Motor neuron (in vitro differentiated cells): ENCODE measurements at regions not wholly inside any gene's neighbourhood (a gene's known extent, or its start where the extent isn't known, plus 50 kb on each side); places are given as distances from the start of the nearest gene placed in this dataset.
"Not testable (repeated sequence)": the region's sequence is repeated elsewhere in the genome, so short reads cannot be mapped to it uniquely, and the experiment has no call there.

Experiments
- ATAC-seq, 8 experiments: fragments of 200-7000 bp; cut with Tn5 transposase; replicated peaks in 6 of 8; 2 replicates each; pipeline ENCODE4 v1.8.0; 2021; ENCODE audit warnings: mild to moderate bottlenecking in 8 of 8, moderate library complexity in 8 of 8
- H3K27ac ChIP-seq, 2 donors: fragments of 250-450 bp; sonication (Bioruptor Pico); 2 replicates each; pipeline ENCODE4 v1.9.0; 2021; ENCODE audit warnings: antibody characterized with exemption in 2 of 2, mild to moderate bottlenecking in 2 of 2, moderate library complexity in 1 of 2
- H3K4me1 ChIP-seq, 2 donors: fragments of 250-450 bp; sonication (Bioruptor Pico); replicated peaks in 1 of 2; 2 replicates each; pipeline ENCODE4 v1.6.1; 2021; ENCODE audit warnings: antibody characterized with exemption in 2 of 2, mild to moderate bottlenecking in 2 of 2, moderate library complexity in 1 of 2
- H3K4me3 ChIP-seq, 5 donors: fragments of 250-450 bp; sonication (Bioruptor Pico); 2 replicates each; pipeline ENCODE4 v1.9.0; 2021; ENCODE audit warnings: antibody characterized with exemption in 5 of 5, mild to moderate bottlenecking in 5 of 5, moderate library complexity in 4 of 5
- WGBS, 10 experiments: fragments of 450-650 bp; shearing (Covaris generic); methylation state at CpG; one replicate each; pipeline ENCODE4 v1.0.0; 2022; 5-methylcytosine and 5-hydroxymethylcytosine counted together
- in situ Hi-C, 9 experiments: fragments of 400-800 bp; cut with MboI; loops; one replicate each; pipeline ENCODE4 v1.15.0; 2021; ENCODE audit warnings: low sequenced_read_pairs in 9 of 9, low pct_unique_long_range_greater_than_20kb in 2 of 9; ENCODE audit not compliant: unreplicated experiment in 9 of 9

DNA sequence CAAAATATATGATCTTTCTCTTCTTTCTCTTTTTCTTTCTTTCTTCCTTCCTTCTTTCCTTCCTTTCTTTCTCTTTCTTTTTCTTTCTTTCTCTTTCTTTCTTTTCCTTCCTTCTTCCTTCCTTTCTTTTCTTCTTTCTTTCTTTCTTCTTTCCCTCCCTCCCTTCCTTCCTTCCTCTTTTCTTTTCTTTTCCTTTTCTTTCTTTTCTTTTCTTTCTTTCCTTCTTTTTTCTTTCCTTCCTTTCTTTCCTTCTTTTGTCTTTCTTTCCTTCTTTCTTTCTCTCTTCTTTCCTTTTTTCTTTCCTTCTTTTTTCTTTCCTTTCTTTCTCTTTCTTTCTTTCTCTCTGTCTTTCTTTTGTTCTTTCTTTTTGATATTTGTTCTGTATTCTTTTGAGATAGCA is 1356.0 kb upstream of the SEL1L start:
- Histone ChIP-seq H3K27ac (no peak overlapping the region), H3K4me3 (no peak overlapping the region), H3K4me1 (no peaks in the 10 kb centered on the region)
- in situ Hi-C loops, result no loop called here
- ATAC-seq, result no peak

- H3K4me3 ChIP-seq, result no peak overlapping the region
- ATAC-seq, result no peak
- WGBS, 10 experiments, result 0 to 86% (median 10%) methylated on average over 1 of the region's 1 CpG; no CpG with 5 or more reads in 4 of the 10 experiments
- H3K27ac ChIP-seq, result no peak overlapping the region
- in situ Hi-C loops, result no loop called here
- H3K4me1 ChIP-seq, result peaks cover 0 to 6% of the 10 kb centered on the region in 2 donors
Observed at GRCh38 chr14:82896476-82896875, 1362.8 kb upstream of the SEL1L start.

GRCh38 chr14:82897469-82898308 is 1364.0 kb upstream of the SEL1L start:
- WGBS, 10 experiments, result 0 to 100% (median 35%) methylated on average over 1 to 4 of the region's 4 CpGs
- in situ Hi-C loops, result no loop called here
- Histone ChIP-seq H3K4me3 (no peak overlapping the region), H3K4me1 (peaks cover 0 to 6% of the 10 kb centered on the region in 2 donors), H3K27ac (no peak overlapping the region)
- ATAC-seq, result peak in 3 of 8 experiments; percentile 52 to 86 (median 65)

DNA sequence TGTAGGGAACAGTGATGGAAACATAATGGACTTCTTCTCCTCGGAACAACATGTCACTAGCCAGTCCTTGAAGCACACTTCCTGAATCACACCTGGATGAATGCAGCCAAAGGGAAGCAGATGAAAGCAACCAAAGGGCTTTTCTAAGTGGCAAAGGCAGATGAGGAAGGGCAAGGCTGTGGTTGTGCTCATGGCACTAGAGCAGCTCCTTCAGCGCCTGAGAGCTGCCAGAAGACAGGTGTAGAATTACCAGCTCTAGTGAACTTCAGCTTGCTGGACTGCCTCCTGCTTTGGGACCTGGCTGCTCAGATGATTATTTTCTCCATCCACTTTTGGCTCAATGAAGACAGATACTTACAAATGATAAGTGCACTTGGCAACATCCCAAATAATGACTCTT is 1372.1 kb upstream of the SEL1L start:
- H3K27ac ChIP-seq, result no peak overlapping the region
- in situ Hi-C loops, result no loop called here
- ATAC-seq, result no peak
- 0 to 100% (median 65%) methylated on average over 1 to 2 of the region's 2 CpGs; no CpG with 5 or more reads in 4 of the 10 experiments for WGBS, 10 experiments
- no peaks in the 10 kb centered on the region for H3K4me1 ChIP-seq
- H3K4me3 ChIP-seq, result no peak overlapping the region

DNA sequence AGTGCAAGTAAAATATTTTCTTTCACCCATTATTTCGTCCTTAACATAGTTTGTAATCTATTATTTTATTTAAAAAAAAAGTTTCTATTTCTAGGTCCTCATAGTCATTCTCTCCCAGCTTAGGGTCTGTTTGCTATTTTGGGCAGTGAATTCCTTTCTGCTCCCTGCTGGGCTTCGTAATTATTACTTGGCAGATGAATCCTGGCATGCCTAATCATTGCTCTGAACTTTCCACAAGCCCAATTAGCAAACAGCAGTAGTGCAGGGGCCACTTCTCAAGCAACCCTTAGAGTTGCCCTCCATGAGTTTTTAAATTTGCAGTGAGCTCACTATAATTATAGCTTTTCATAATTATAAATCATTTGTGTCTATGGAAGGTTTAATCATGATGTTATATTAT is 1378.3 kb upstream of the SEL1L start:
- no peak overlapping the region for H3K4me3 ChIP-seq
- H3K4me1 ChIP-seq, result no peaks in the 10 kb centered on the region
- WGBS, 10 experiments, result 0 to 90% (median 54%) methylated on average over 1 to 2 of the region's 2 CpGs
- in situ Hi-C loops, result no loop called here
- no peak overlapping the region for H3K27ac ChIP-seq
- no peak for ATAC-seq

GRCh38 chr14:82913396-82913795 is 1379.7 kb upstream of the SEL1L start:
- no peak for ATAC-seq
- Histone ChIP-seq H3K4me3 (no peak overlapping the region), H3K27ac (no peak overlapping the region), H3K4me1 (no peaks in the 10 kb centered on the region)
- in situ Hi-C loops, result no loop called here

DNA sequence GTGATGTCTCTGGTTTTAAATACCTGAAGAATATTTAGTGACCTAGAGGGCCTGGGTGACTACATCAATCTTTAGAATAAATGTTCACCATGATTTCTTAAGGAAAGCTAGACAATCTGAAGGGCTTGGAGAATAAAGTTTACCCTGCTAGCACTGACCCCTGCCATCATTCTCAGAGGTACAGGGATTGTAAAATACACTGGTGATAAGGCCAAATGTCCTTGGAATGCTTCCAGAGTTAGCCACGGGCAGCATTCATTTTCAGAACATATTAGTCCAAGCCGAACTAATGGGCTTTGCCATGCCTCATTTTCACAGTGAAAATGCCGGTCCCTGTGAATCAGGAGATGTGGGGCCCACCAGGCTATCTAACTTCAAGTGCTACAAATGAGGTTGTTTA is 1381.7 kb upstream of the SEL1L start:
- Histone ChIP-seq H3K27ac (no peak overlapping the region), H3K4me3 (no peak overlapping the region), H3K4me1 (no peaks in the 10 kb centered on the region)
- in situ Hi-C loops, result no loop called here
- ATAC-seq, result no peak
- WGBS, 10 experiments, result 0 to 100% (median 60%) methylated on average over 1 to 3 of the region's 3 CpGs; no CpG with 5 or more reads in 1 of the 10 experiments

DNA sequence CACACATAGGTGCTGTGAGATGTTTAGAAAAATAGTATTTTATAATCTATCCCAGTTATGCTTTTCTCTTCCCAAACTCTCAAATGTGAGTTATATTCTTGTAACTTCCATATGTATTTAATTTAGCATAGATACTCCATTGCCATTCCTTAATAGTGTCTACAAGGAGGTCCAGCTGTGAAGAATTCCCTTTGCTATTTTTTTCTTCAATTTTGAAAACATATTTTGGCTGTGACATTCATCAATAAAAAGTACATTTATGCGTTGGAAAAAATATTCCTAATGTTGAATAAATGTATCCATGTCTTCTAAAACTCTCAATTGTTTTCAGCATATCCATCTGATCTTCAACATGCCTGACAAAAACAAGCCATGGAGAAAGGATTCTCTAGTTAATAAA is 1402.0 kb upstream of the SEL1L start:
- Histone ChIP-seq H3K27ac (no peak overlapping the region), H3K4me3 (no peak overlapping the region), H3K4me1 (no peaks in the 10 kb centered on the region)
- in situ Hi-C loops, result no loop called here
- 0 to 83% (median 27%) methylated on average over 1 of the region's 1 CpG for WGBS, 10 experiments
- no peak for ATAC-seq

GRCh38 chr14:82951171-82951570 is 1417.5 kb upstream of the SEL1L start:
- no peaks in the 10 kb centered on the region for H3K4me1 ChIP-seq
- in situ Hi-C loops, result no loop called here
- H3K27ac ChIP-seq, result no peak overlapping the region
- no peak overlapping the region for H3K4me3 ChIP-seq
- no peak for ATAC-seq

DNA sequence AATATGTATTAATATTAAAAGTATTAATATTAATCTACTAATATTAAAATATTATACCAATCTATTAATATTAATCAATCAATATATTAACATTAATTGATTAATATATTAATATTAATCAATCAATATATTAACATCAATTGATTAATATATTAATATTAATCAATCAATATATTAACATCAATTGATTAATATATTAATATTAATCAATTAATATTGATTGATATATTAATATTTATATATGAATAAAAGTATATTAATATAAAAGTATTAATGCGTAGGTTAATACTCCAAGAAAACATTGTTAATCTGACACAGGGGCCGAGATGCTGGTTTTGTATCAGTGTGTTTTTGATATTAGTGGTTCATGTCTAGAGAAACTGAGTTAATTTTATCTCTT is 1430.1 kb upstream of the SEL1L start:
- no peak overlapping the region for H3K27ac ChIP-seq
- in situ Hi-C loops, result no loop called here
- 31 to 100% (median 90%) methylated on average over 1 to 2 of the region's 2 CpGs; no CpG with 5 or more reads in 1 of the 10 experiments for WGBS, 10 experiments
- H3K4me3 ChIP-seq, result no peak overlapping the region
- ATAC-seq, result no peak
- no peaks in the 10 kb centered on the region for H3K4me1 ChIP-seq

DNA sequence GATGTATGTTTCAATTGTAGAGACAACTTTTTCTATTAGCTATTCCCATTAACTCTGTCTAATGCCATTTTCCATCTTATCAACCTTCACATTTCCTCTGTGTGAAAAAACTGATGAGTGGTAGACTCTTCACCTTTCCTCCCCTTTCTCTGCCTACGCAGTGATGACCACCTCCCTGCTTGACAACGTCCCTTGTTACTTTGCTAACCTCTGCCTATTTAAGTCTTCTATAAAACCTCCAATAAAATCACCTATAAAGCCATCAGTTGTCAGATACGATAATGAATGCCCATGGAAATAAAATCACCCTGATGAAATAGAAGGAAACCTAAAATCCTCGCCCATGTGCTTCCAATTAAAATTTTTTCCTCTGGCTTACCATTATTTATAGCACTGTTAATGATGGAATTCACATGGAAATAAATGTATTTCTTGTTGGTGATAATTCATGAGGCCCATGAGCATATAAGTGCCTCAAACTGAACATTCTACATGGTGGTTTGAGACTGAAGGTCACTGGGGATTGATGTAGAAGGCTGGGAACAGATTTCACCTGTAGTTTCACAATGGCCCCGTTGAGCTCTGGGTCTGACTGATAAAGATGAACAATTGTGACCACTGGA is 1454.0 kb upstream of the SEL1L start:
- peaks cover 0 to 10% of the 10 kb centered on the region in 2 donors for H3K4me1 ChIP-seq
- in situ Hi-C loops, result no loop called here
- no peak overlapping the region for H3K27ac ChIP-seq
- no peak overlapping the region for H3K4me3 ChIP-seq
- 0 to 77% (median 51%) methylated on average over 1 to 5 of the region's 5 CpGs; no CpG with 5 or more reads in 1 of the 10 experiments for WGBS, 10 experiments
- ATAC-seq, result peak in 5 of 8 experiments; percentile 32 to 92 (median 59)

DNA sequence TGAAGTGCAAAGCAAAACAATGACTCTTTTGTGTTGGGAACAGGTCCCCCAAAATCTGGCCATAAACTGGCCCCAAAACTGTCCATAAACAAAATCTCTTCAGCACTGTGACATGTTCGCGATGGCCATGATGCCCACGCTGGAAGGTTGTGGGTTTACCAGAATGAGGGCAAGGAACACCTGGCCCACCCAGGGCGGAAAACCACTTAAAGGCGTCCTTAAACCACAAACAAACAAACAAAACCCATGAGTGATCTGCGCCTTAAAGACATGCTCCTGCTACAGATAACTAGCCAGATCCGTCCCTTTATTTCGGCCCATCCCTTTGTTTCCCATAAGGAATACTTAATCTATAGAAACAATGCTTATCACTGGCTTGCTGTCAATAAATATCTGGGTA is 1460.9 kb upstream of the SEL1L start:
- WGBS, 10 experiments, result 0 to 100% (median 95%) methylated on average over 1 to 7 of the region's 8 CpGs; no CpG with 5 or more reads in 2 of the 10 experiments

GRCh38 chr14:82999802-83000201 is 1466.1 kb upstream of the SEL1L start:
- Histone ChIP-seq H3K4me3 (no peak overlapping the region), H3K4me1 (no peaks in the 10 kb centered on the region), H3K27ac (no peak overlapping the region)
- in situ Hi-C loops, result no loop called here
- ATAC-seq, result no peak

More for the DNA sequence above, 1460.9 kb upstream of the SEL1L start:
- in situ Hi-C loops, H3K27ac ChIP-seq, H3K4me1 ChIP-seq, H3K4me3 ChIP-seq, ATAC-seq: not testable (repeated sequence)
